ENCODE measurements at regions not wholly inside any gene's neighbourhood (a gene's known extent, or its start where the extent isn't known, plus 50 kb on each side); places are given as distances from the start of the nearest gene placed in this dataset.

- FAIRE-seq: no peak
- Histone ChIP-seq H3K27ac (ENCODE audit: extremely low read depth, low read depth, low read length) (no peak overlapping the region), H3K9me3 (replicated peaks; ENCODE audit: control insufficient read depth, insufficient read depth, low read depth, low read length) (no peaks in the 10 kb centered on the region), H3K9me1 (ENCODE audit: control insufficient read depth, insufficient read depth, low read length) (no peaks in the 10 kb centered on the region), H3K4me3 (no peak overlapping the region), H3K9ac (ENCODE audit: insufficient read depth in 1 of 2, low read depth in 2 of 2, low read length in 2 of 2) (no peak overlapping the region), H3K36me3 (ENCODE audit: control insufficient read depth, insufficient read depth, low read length) (no peaks in the 10 kb centered on the region), H3K79me2 (ENCODE audit: control insufficient read depth, insufficient read depth, low read length) (no peaks in the 10 kb centered on the region), H2AFZ (ENCODE audit: low read depth, low read length) (no peak overlapping the region), H3K4me1 (replicated peaks in 1 of 2; ENCODE audit: control insufficient read depth in 2 of 2, insufficient read depth in 2 of 2, low read length in 2 of 2) (no peaks in the 10 kb centered on the region), H3K27me3 (ENCODE audit: control insufficient read depth in 2 of 2, insufficient read depth in 2 of 2, low read length in 2 of 2) (no peaks in the 10 kb centered on the region), H4K20me1 (replicated peaks; ENCODE audit: control insufficient read depth, insufficient read depth, low read length) (no peaks in the 10 kb centered on the region), H3K4me2 (ENCODE audit: insufficient read depth, low read length) (no peak overlapping the region)
- no peak for ATAC-seq
- CTCF ChIA-PET (ENCODE audit: low intra/inter-chr PET ratio): no interaction called here
- intact Hi-C loops (cut with micrococcal nuclease): no loop called here
- POLR2A ChIA-PET: no interaction called here
- no TSS peak for BruUV-seq (replicated peaks)
- in situ Hi-C loops (cut with MboI): no loop called here
- DNase-seq (ENCODE audit: extremely low read depth in 1 of 4, low spot score in 3 of 4): no peak
- WGBS (ENCODE audit: insufficient coverage, low coverage, missing lambda C conversion rate): 51% methylated on average over 2 of the region's 2 CpGs
- no peak for TF ChIP-seq CBFB (CRISPR knock-in tag; IDR thresholded peaks at IDR 0.05)
- TF ChIP-seq, protein P1, sequence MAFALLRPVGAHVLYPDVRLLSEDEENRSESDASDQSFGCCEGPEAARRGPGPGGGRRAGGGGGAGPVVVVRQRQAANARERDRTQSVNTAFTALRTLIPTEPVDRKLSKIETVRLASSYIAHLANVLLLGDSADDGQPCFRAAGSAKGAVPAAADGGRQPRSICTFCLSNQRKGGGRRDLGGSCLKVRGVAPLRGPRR (CRISPR knock-in tag; IDR thresholded peaks at IDR 0.05): no peak
- no peak for TF ChIP-seq VEZF1 (CRISPR knock-in tag; IDR thresholded peaks at IDR 0.05)
- no peak for TF ChIP-seq ZNF830 (CRISPR knock-in tag; IDR thresholded peaks at IDR 0.05)
- TF ChIP-seq, protein P2, sequence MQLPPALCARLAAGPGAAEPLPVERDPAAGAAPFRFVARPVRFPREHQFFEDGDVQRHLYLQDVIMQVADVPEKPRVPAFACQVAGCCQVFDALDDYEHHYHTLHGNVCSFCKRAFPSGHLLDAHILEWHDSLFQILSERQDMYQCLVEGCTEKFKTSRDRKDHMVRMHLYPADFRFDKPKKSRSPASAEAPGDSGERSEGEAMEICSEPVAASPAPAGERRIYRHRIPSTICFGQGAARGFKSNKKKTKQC (CRISPR knock-in tag; IDR thresholded peaks at IDR 0.05): no peak
- no peak for TF ChIP-seq DMBX1 (CRISPR knock-in tag; IDR thresholded peaks at IDR 0.05; ENCODE audit: borderline replicate concordance)
- no peak for TF ChIP-seq ZNF668 (CRISPR knock-in tag; IDR thresholded peaks at IDR 0.05)
- TF ChIP-seq MAX (CRISPR knock-in tag; IDR thresholded peaks at IDR 0.05): no peak
- no peak for TF ChIP-seq ZNF584 (CRISPR knock-in tag; IDR thresholded peaks at IDR 0.05; ENCODE audit: low read depth)
- no peak for TF ChIP-seq CCAR2 (IDR thresholded peaks at IDR 0.05; ENCODE audit: low read depth, low read length)
- no peak for TF ChIP-seq SRSF3 (IDR thresholded peaks at IDR 0.05; ENCODE audit: insufficient read depth, low read length)
- TF ChIP-seq ZNF695 (CRISPR knock-in tag; IDR thresholded peaks at IDR 0.05): no peak
- TF ChIP-seq MAFG (tag; conservative IDR thresholded peaks at IDR 0.05): no peak
- TF ChIP-seq NEUROD1 (IDR thresholded peaks at IDR 0.05; ENCODE audit: borderline replicate concordance, low read depth, low read length, partially characterized antibody): no peak
- TF ChIP-seq CREBBP (IDR thresholded peaks at IDR 0.05; ENCODE audit: low read depth, low read length): no peak
- TF ChIP-seq HMGXB4 (CRISPR knock-in tag; IDR thresholded peaks at IDR 0.05): no peak
Observed at GRCh38 chr5:121671624-121672023, 180.1 kb upstream of the FTMT start.

Data from K562 (cell line).